Adrenal gland (tissue), 9 donors: ENCODE measurements at regions not wholly inside any gene's neighbourhood (a gene's known extent, or its start where the extent isn't known, plus 50 kb on each side); places are given as distances from the start of the nearest gene placed in this dataset.

Experiments
- DNase-seq, 7 donors: peaks; one replicate each; pipeline ENCODE4 v3.0.0-alpha.2; 2019 to 2020
- H3K27ac ChIP-seq, 5 donors: fragments of 200-600 bp; sonication (generic) in 4 of 5; 1 replicate in 3 of 5; 2 replicates in 2 of 5; pipeline versions ENCODE4 v1.5.1 to v1.8.0; 2016 to 2020; ENCODE audit warnings: mild to moderate bottlenecking in 1 of 5
- H3K27me3 ChIP-seq: fragments of 200-600 bp; 2 replicates; pipeline ENCODE4 v1.8.0; 2021
- H3K36me3 ChIP-seq, 2 donors: fragments of 200-600 bp; replicated peaks in 1 of 2; 1 replicate in 1 of 2; 2 replicates in 1 of 2; pipeline versions ENCODE4 v1.5.1 to v1.8.0; 2018 to 2022
- H3K4me1 ChIP-seq, 2 donors: fragments of 200-600 bp; replicated peaks in 1 of 2; 1 replicate in 1 of 2; 2 replicates in 1 of 2; pipeline versions ENCODE4 v1.5.1 to v1.8.0; 2018 to 2021
- H3K4me3 ChIP-seq, 4 donors: fragments of 200-600 bp; sonication (generic) in 3 of 4; one replicate each; pipeline ENCODE4 v1.5.1; 2016 to 2018
- H3K9me3 ChIP-seq, 3 donors: fragments of 200-600 bp; sonication (generic) in 1 of 3; replicated peaks in 1 of 3; 1 replicate in 2 of 3; 2 replicates in 1 of 3; pipeline versions ENCODE4 v1.5.1 to v1.8.0; 2016 to 2021
- CTCF ChIP-seq, 6 experiments: fragments of 450-650 bp in 4 of 6; fragments of 200-600 bp in 2 of 6; sonication (generic) in 1 of 6; IDR thresholded peaks; 1 replicate in 5 of 6; 2 replicates in 1 of 6; pipeline versions ENCODE4 v1.5.1 to v1.8.0; 2016 to 2021; ENCODE audit warnings: antibody characterized with exemption in 6 of 6, mild to moderate bottlenecking in 2 of 6, moderate library complexity in 1 of 6
- POLR2A ChIP-seq, 2 donors: fragments of 450-650 bp; IDR thresholded peaks; one replicate each; pipeline ENCODE4 v1.6.1; 2017; ENCODE audit warnings: antibody characterized with exemption in 2 of 2, mild to moderate bottlenecking in 2 of 2, moderate library complexity in 1 of 2
- WGBS, 4 donors: extraction: QIAGEN DNeasy Blood & Tissue Kit in 2 of 4; methylation state at CpG; one replicate each; pipeline versions ENCODE4 v1.1.5 to v1.1.7; 2013 to 2017; 5-methylcytosine and 5-hydroxymethylcytosine counted together
- intact Hi-C, 2 donors: fragments of 100-400 bp; cut with DNase I; formaldehyde crosslinking; loops; one replicate each; pipeline versions ENCODE4 v1.14.1 to v1.15.0; 2022 to 2023
- donor health status: healthy with polysubstance abuse.
- donor health status: Bipolar disorder and iron deficiency.
- donor health status: DM: yes; HTN: yes; CAD: no.
- donor health status: DM: no; HTN: no; CAD: no.
- donor health status: DM: no; HTN: no; CAD: no.

GRCh38 chr4:163932504-163932903, 438.0 kb downstream of the TMA16 start:
- no peaks in the 10 kb centered on the region for H3K27me3 ChIP-seq
- no peak overlapping the region for H3K4me3 ChIP-seq
- no peaks in the 10 kb centered on the region for H3K4me1 ChIP-seq
- TF ChIP-seq POLR2A (IDR thresholded peaks at IDR 0.05): no peak
- no peak for TF ChIP-seq CTCF (IDR thresholded peaks at IDR 0.05)
- no peak for DNase-seq
- H3K9me3 ChIP-seq: no peaks in the 10 kb centered on the region
- 83 to 93% (median 90%) methylated on average over 7 of the region's 7 CpGs for WGBS, 4 donors
- H3K36me3 ChIP-seq: no peaks in the 10 kb centered on the region
- intact Hi-C loops: no loop called here
- H3K27ac ChIP-seq: no peak overlapping the region

GRCh38 chr4:163939597-163939996, 445.1 kb downstream of the TMA16 start:
- 85 to 94% (median 87%) methylated on average over 1 of the region's 1 CpG for WGBS, 4 donors
- H3K4me1 ChIP-seq: no peaks in the 10 kb centered on the region

GRCh38 chr4:163941221-163941905, 446.9 kb downstream of the TMA16 start:
- no peaks in the 10 kb centered on the region for H3K27me3 ChIP-seq
- H3K4me3 ChIP-seq: no peak overlapping the region
- H3K36me3 ChIP-seq: no peaks in the 10 kb centered on the region
- H3K9me3 ChIP-seq: no peaks in the 10 kb centered on the region
- no peak for TF ChIP-seq CTCF (IDR thresholded peaks at IDR 0.05)
- intact Hi-C loops: no loop called here
- WGBS, 4 donors: 63 to 70% (median 68%) methylated on average over 7 of the region's 7 CpGs
- H3K27ac ChIP-seq: no peak overlapping the region
- no peaks in the 10 kb centered on the region for H3K4me1 ChIP-seq
- DNase-seq: no peak

More at GRCh38 chr4:163939597-163939996, 445.1 kb downstream of the TMA16 start:
- TF ChIP-seq POLR2A (IDR thresholded peaks at IDR 0.05) (no peak), CTCF (IDR thresholded peaks at IDR 0.05) (no peak)
- Histone ChIP-seq H3K9me3 (no peaks in the 10 kb centered on the region), H3K36me3 (no peaks in the 10 kb centered on the region), H3K4me3 (no peak overlapping the region), H3K27me3 (no peaks in the 10 kb centered on the region), H3K27ac (no peak overlapping the region)
- intact Hi-C loops: no loop called here
- no peak for DNase-seq

GRCh38 chr4:163948920-163949455, 454.5 kb downstream of the TMA16 start:
- TF ChIP-seq CTCF (IDR thresholded peaks at IDR 0.05) (no peak), POLR2A (IDR thresholded peaks at IDR 0.05) (no peak)
- Histone ChIP-seq H3K4me1 (no peaks in the 10 kb centered on the region), H3K4me3 (no peak overlapping the region), H3K27ac (no peak overlapping the region), H3K9me3 (peaks cover 0 to 2% (median 0%) of the 10 kb centered on the region in 3 donors), H3K36me3 (no peaks in the 10 kb centered on the region), H3K27me3 (no peaks in the 10 kb centered on the region)
- no peak for DNase-seq
- intact Hi-C loops: no loop called here
- WGBS, 4 donors: 74 to 90% (median 85%) methylated on average over 5 to 9 of the region's 9 CpGs
